ENCODE measurements at regions not wholly inside any gene's neighbourhood (a gene's known extent, or its start where the extent isn't known, plus 50 kb on each side); places are given as distances from the start of the nearest gene placed in this dataset.

DNA sequence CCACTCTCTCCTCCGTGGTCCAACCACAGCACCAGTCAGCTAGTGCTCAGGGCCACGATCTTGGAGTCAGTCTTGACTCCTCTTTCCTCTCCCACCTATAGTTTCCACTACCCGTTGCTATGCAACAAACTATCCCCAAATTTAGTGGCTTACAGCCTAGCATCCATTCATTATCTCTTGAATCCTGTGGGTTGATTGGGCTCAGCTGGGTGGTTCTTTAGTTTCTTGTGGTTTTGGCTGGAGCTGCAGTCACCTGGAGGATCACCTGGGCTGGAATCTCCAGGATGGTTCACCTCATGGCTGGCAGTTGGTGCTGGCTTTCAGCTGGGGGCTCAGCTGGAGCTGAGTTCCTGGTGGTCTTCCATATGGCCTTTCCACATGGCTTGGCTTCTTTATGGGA is 149.9 kb downstream of the ASB1 start:
- TF ChIP-seq, protein P1, sequence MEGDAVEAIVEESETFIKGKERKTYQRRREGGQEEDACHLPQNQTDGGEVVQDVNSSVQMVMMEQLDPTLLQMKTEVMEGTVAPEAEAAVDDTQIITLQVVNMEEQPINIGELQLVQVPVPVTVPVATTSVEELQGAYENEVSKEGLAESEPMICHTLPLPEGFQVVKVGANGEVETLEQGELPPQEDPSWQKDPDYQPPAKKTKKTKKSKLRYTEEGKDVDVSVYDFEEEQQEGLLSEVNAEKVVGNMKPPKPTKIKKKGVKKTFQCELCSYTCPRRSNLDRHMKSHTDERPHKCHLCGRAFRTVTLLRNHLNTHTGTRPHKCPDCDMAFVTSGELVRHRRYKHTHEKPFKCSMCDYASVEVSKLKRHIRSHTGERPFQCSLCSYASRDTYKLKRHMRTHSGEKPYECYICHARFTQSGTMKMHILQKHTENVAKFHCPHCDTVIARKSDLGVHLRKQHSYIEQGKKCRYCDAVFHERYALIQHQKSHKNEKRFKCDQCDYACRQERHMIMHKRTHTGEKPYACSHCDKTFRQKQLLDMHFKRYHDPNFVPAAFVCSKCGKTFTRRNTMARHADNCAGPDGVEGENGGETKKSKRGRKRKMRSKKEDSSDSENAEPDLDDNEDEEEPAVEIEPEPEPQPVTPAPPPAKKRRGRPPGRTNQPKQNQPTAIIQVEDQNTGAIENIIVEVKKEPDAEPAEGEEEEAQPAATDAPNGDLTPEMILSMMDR (IDR thresholded peaks at IDR 0.05; ENCODE audit: insufficient read depth, low read length), result no peak
- no peak for TF ChIP-seq POLR2AphosphoS5 (IDR thresholded peaks at IDR 0.05; ENCODE audit: low read depth)
- TF ChIP-seq, protein P2, sequence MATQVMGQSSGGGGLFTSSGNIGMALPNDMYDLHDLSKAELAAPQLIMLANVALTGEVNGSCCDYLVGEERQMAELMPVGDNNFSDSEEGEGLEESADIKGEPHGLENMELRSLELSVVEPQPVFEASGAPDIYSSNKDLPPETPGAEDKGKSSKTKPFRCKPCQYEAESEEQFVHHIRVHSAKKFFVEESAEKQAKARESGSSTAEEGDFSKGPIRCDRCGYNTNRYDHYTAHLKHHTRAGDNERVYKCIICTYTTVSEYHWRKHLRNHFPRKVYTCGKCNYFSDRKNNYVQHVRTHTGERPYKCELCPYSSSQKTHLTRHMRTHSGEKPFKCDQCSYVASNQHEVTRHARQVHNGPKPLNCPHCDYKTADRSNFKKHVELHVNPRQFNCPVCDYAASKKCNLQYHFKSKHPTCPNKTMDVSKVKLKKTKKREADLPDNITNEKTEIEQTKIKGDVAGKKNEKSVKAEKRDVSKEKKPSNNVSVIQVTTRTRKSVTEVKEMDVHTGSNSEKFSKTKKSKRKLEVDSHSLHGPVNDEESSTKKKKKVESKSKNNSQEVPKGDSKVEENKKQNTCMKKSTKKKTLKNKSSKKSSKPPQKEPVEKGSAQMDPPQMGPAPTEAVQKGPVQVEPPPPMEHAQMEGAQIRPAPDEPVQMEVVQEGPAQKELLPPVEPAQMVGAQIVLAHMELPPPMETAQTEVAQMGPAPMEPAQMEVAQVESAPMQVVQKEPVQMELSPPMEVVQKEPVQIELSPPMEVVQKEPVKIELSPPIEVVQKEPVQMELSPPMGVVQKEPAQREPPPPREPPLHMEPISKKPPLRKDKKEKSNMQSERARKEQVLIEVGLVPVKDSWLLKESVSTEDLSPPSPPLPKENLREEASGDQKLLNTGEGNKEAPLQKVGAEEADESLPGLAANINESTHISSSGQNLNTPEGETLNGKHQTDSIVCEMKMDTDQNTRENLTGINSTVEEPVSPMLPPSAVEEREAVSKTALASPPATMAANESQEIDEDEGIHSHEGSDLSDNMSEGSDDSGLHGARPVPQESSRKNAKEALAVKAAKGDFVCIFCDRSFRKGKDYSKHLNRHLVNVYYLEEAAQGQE (IDR thresholded peaks at IDR 0.05; ENCODE audit: insufficient replicate concordance, low read depth), result no peak
- no peak for TF ChIP-seq GABPA (IDR thresholded peaks at IDR 0.05; ENCODE audit: low read depth)
- no peak for TF ChIP-seq SPI1 (IDR thresholded peaks at IDR 0.05; ENCODE audit: borderline replicate concordance, low read depth)

All from HL-60 (cell line).